Effector memory CD4-positive, alpha-beta T cell (primary cell): ENCODE measurements at regions not wholly inside any gene's neighbourhood (a gene's known extent, or its start where the extent isn't known, plus 50 kb on each side); places are given as distances from the start of the nearest gene placed in this dataset.
"Not testable (repeated sequence)": the region's sequence is repeated elsewhere in the genome, so short reads cannot be mapped to it uniquely, and the experiment has no call there.

Experiments used
- DNase-seq, 3 donors: peaks; one replicate each; pipeline ENCODE4 v3.0.0-alpha.2; 2020
- H3K27ac ChIP-seq: 2 replicates; pipeline ENCODE4 v1.7.0; 2013; ENCODE audit warnings: mild to moderate bottlenecking, low read length, moderate library complexity; ENCODE audit not compliant: insufficient read depth, poor library complexity, severe bottlenecking
- H3K27me3 ChIP-seq: replicated peaks from 2 replicates; pipeline ENCODE4 v1.7.0; 2013; ENCODE audit warnings: mild to moderate bottlenecking, low read length; ENCODE audit not compliant: insufficient read depth, control insufficient read depth, poor library complexity, severe bottlenecking
- H3K36me3 ChIP-seq: 2 replicates; pipeline ENCODE4 v1.7.0; 2013; ENCODE audit warnings: mild to moderate bottlenecking, low read length, moderate library complexity; ENCODE audit not compliant: control insufficient read depth, insufficient read depth
- H3K4me1 ChIP-seq: 2 replicates; pipeline ENCODE4 v1.7.0; 2013; ENCODE audit warnings: low read length, mild to moderate bottlenecking; ENCODE audit not compliant: control insufficient read depth, insufficient read depth, poor library complexity, severe bottlenecking
- H3K4me3 ChIP-seq: 2 replicates; pipeline ENCODE4 v1.7.0; 2013; ENCODE audit warnings: low read length, low read depth, mild to moderate bottlenecking; ENCODE audit not compliant: insufficient read depth, poor library complexity, severe bottlenecking
- H3K9me3 ChIP-seq: 2 replicates; pipeline ENCODE4 v1.7.0; 2013; ENCODE audit warnings: mild to moderate bottlenecking, low read length, moderate library complexity; ENCODE audit not compliant: control insufficient read depth

- no peaks in the 10 kb centered on the region for H3K27me3 ChIP-seq
- H3K36me3 ChIP-seq = no peaks in the 10 kb centered on the region
- H3K27ac ChIP-seq = no peak overlapping the region
- H3K9me3 ChIP-seq = no peaks in the 10 kb centered on the region
- no peak overlapping the region for H3K4me3 ChIP-seq
- H3K4me1 ChIP-seq = no peaks in the 10 kb centered on the region
- DNase-seq = no peak
Observed at GRCh38 chr5:155665361-155665760, 651.8 kb downstream of the KIF4B start.

- DNase-seq, H3K4me3 ChIP-seq, H3K27me3 ChIP-seq, H3K27ac ChIP-seq, H3K36me3 ChIP-seq, H3K9me3 ChIP-seq, H3K4me1 ChIP-seq: not testable (repeated sequence)
Observed at GRCh38 chr5:155672001-155672400, 655.0 kb upstream of the SGCD start.

GRCh38 chr5:155676967-155677366 lies 650.0 kb upstream of the SGCD start:
- H3K4me1 ChIP-seq = no peaks in the 10 kb centered on the region

GRCh38 chr5:155678371-155678770 lies 648.6 kb upstream of the SGCD start:
- no peak overlapping the region for H3K4me3 ChIP-seq
- H3K27me3 ChIP-seq = no peaks in the 10 kb centered on the region
- H3K4me1 ChIP-seq = no peaks in the 10 kb centered on the region
- no peak for DNase-seq
- no peaks in the 10 kb centered on the region for H3K9me3 ChIP-seq
- no peak overlapping the region for H3K27ac ChIP-seq
- no peaks in the 10 kb centered on the region for H3K36me3 ChIP-seq

More at GRCh38 chr5:155676967-155677366, 650.0 kb upstream of the SGCD start:
- Histone ChIP-seq H3K27me3 (no peaks in the 10 kb centered on the region), H3K36me3 (no peaks in the 10 kb centered on the region), H3K9me3 (no peaks in the 10 kb centered on the region), H3K27ac (no peak overlapping the region), H3K4me3 (no peak overlapping the region)
- DNase-seq = no peak

- H3K4me3 ChIP-seq = no peak overlapping the region
- no peaks in the 10 kb centered on the region for H3K27me3 ChIP-seq
- no peaks in the 10 kb centered on the region for H3K9me3 ChIP-seq
- H3K27ac ChIP-seq = no peak overlapping the region
- H3K4me1 ChIP-seq = no peaks in the 10 kb centered on the region
- no peaks in the 10 kb centered on the region for H3K36me3 ChIP-seq
- DNase-seq = no peak
Observed at GRCh38 chr5:155679530-155679929, 647.4 kb upstream of the SGCD start.

- H3K27me3 ChIP-seq = no peaks in the 10 kb centered on the region
- H3K36me3 ChIP-seq = no peaks in the 10 kb centered on the region
- DNase-seq = no peak
- H3K27ac ChIP-seq = no peak overlapping the region
- no peaks in the 10 kb centered on the region for H3K4me1 ChIP-seq
- H3K9me3 ChIP-seq = no peaks in the 10 kb centered on the region
- H3K4me3 ChIP-seq = no peak overlapping the region
Observed at GRCh38 chr5:155684417-155684816, 642.5 kb upstream of the SGCD start.

GRCh38 chr5:155686131-155686530 lies 640.8 kb upstream of the SGCD start:
- no peak overlapping the region for H3K27ac ChIP-seq
- no peak overlapping the region for H3K4me3 ChIP-seq
- H3K36me3 ChIP-seq = no peaks in the 10 kb centered on the region
- H3K27me3 ChIP-seq = no peaks in the 10 kb centered on the region
- no peaks in the 10 kb centered on the region for H3K9me3 ChIP-seq
- no peak for DNase-seq
- no peaks in the 10 kb centered on the region for H3K4me1 ChIP-seq

GRCh38 chr5:155689406-155689805 lies 637.6 kb upstream of the SGCD start:
- no peak overlapping the region for H3K27ac ChIP-seq
- H3K4me1 ChIP-seq = no peaks in the 10 kb centered on the region

GRCh38 chr5:155696362-155696761 lies 630.6 kb upstream of the SGCD start:
- Histone ChIP-seq H3K27ac (no peak overlapping the region), H3K4me1 (no peaks in the 10 kb centered on the region)

More at GRCh38 chr5:155689406-155689805, 637.6 kb upstream of the SGCD start:
- H3K4me3 ChIP-seq = no peak overlapping the region
- no peaks in the 10 kb centered on the region for H3K36me3 ChIP-seq
- H3K9me3 ChIP-seq = no peaks in the 10 kb centered on the region
- no peaks in the 10 kb centered on the region for H3K27me3 ChIP-seq
- no peak for DNase-seq

GRCh38 chr5:155697236-155697635 lies 629.7 kb upstream of the SGCD start:
- H3K4me1 ChIP-seq = no peaks in the 10 kb centered on the region
- DNase-seq = no peak
- no peaks in the 10 kb centered on the region for H3K9me3 ChIP-seq
- H3K27ac ChIP-seq = no peak overlapping the region
- no peak overlapping the region for H3K4me3 ChIP-seq
- no peaks in the 10 kb centered on the region for H3K36me3 ChIP-seq
- no peaks in the 10 kb centered on the region for H3K27me3 ChIP-seq

More at GRCh38 chr5:155696362-155696761, 630.6 kb upstream of the SGCD start:
- no peak for DNase-seq
- no peak overlapping the region for H3K4me3 ChIP-seq
- no peaks in the 10 kb centered on the region for H3K9me3 ChIP-seq
- no peaks in the 10 kb centered on the region for H3K27me3 ChIP-seq
- H3K36me3 ChIP-seq = no peaks in the 10 kb centered on the region

GRCh38 chr5:155699385-155699784 lies 627.6 kb upstream of the SGCD start:
- H3K4me1 ChIP-seq = no peaks in the 10 kb centered on the region
- H3K36me3 ChIP-seq = no peaks in the 10 kb centered on the region
- H3K9me3 ChIP-seq = no peaks in the 10 kb centered on the region
- no peak for DNase-seq
- no peak overlapping the region for H3K27ac ChIP-seq
- no peak overlapping the region for H3K4me3 ChIP-seq
- H3K27me3 ChIP-seq = no peaks in the 10 kb centered on the region
